Neural crest cell (in vitro differentiated cells): ENCODE measurements at regions not wholly inside any gene's neighbourhood (a gene's known extent, or its start where the extent isn't known, plus 50 kb on each side); places are given as distances from the start of the nearest gene placed in this dataset.
"Not testable (repeated sequence)": the region's sequence is repeated elsewhere in the genome, so short reads cannot be mapped to it uniquely, and the experiment has no call there.

ENCODE experiments used
- DNase-seq: peaks from one replicate; pipeline ENCODE4 v3.0.0; 2021; ENCODE audit warnings: low read depth, mixed read lengths, low spot score
- H3K27ac Mint-ChIP-seq: one replicate; pipeline ENCODE4 v1.8.0; 2021; ENCODE audit warnings: mild to moderate bottlenecking, mixed read lengths; ENCODE audit not compliant: unreplicated experiment
- H3K27me3 Mint-ChIP-seq: 2 replicates; pipeline ENCODE4 v1.8.0; 2021; ENCODE audit warnings: low read depth, mild to moderate bottlenecking, mixed read lengths
- H3K36me3 Mint-ChIP-seq: 2 replicates; pipeline ENCODE4 v1.8.0; 2021; ENCODE audit warnings: low read depth, mild to moderate bottlenecking, mixed read lengths
- H3K4me1 Mint-ChIP-seq: 2 replicates; pipeline ENCODE4 v1.8.0; 2021; ENCODE audit warnings: mixed read lengths
- H3K4me3 Mint-ChIP-seq: one replicate; pipeline ENCODE4 v1.8.0; 2021; ENCODE audit warnings: mild to moderate bottlenecking, mixed read lengths
- H3K9me3 Mint-ChIP-seq: 2 replicates; pipeline ENCODE4 v1.8.0; 2021; ENCODE audit warnings: mixed read lengths
- CTCF ChIP-seq: fragments of 200-600 bp; sonication (generic); conservative IDR thresholded peaks from 2 replicates; pipeline ENCODE4 v1.5.0; 2021; ENCODE audit warnings: antibody characterized with exemption, mild to moderate bottlenecking

- Mint-ChIP-seq H3K4me3 (no peak overlapping the region), H3K36me3 (no peaks in the 10 kb centered on the region)
Observed at GRCh38 chr6:88502391-88502790, 336.2 kb upstream of the CNR1 start.

GRCh38 chr6:88499845-88500699 is 333.9 kb upstream of the CNR1 start:
- DNase-seq: no peak
- Mint-ChIP-seq H3K4me3 (no peak overlapping the region), H3K27me3 (no peaks in the 10 kb centered on the region), H3K36me3 (no peaks in the 10 kb centered on the region), H3K9me3 (no peaks in the 10 kb centered on the region), H3K27ac (no peak overlapping the region), H3K4me1 (no peaks in the 10 kb centered on the region)
- no peak for TF ChIP-seq CTCF

More at GRCh38 chr6:88502391-88502790, 336.2 kb upstream of the CNR1 start:
- H3K27ac Mint-ChIP-seq: peak overlapping the region; percentile 32
- H3K9me3 Mint-ChIP-seq: peaks cover 2% of the 10 kb centered on the region
- TF ChIP-seq CTCF: no peak
- no peaks in the 10 kb centered on the region for H3K27me3 Mint-ChIP-seq
- DNase-seq: no peak
- H3K4me1 Mint-ChIP-seq: no peaks in the 10 kb centered on the region

- Mint-ChIP-seq H3K9me3 (no peaks in the 10 kb centered on the region), H3K36me3 (no peaks in the 10 kb centered on the region), H3K4me1 (no peaks in the 10 kb centered on the region), H3K27me3 (no peaks in the 10 kb centered on the region), H3K27ac (no peak overlapping the region), H3K4me3 (no peak overlapping the region)
- no peak for TF ChIP-seq CTCF
- no peak for DNase-seq
Observed at GRCh38 chr6:88499436-88499835, 333.3 kb upstream of the CNR1 start.

- H3K27me3 Mint-ChIP-seq, H3K27ac Mint-ChIP-seq, DNase-seq, H3K4me1 Mint-ChIP-seq, H3K36me3 Mint-ChIP-seq, H3K9me3 Mint-ChIP-seq, H3K4me3 Mint-ChIP-seq: not testable (repeated sequence)
Observed at GRCh38 chr6:88497403-88497802, 331.3 kb upstream of the CNR1 start.

GRCh38 chr6:88494401-88495140 is 328.4 kb upstream of the CNR1 start:
- Mint-ChIP-seq H3K27ac (no peak overlapping the region), H3K9me3 (peaks cover 6% of the 10 kb centered on the region), H3K36me3 (no peaks in the 10 kb centered on the region), H3K4me3 (no peak overlapping the region), H3K4me1 (peaks cover 14% of the 10 kb centered on the region), H3K27me3 (no peaks in the 10 kb centered on the region)
- TF ChIP-seq CTCF: no peak
- no peak for DNase-seq

- Mint-ChIP-seq H3K27me3 (no peaks in the 10 kb centered on the region), H3K4me3 (no peak overlapping the region), H3K9me3 (peaks cover 6% of the 10 kb centered on the region), H3K27ac (no peak overlapping the region), H3K36me3 (peaks cover 2% of the 10 kb centered on the region), H3K4me1 (peaks cover 14% of the 10 kb centered on the region)
- no peak for TF ChIP-seq CTCF
- no peak for DNase-seq
Observed at GRCh38 chr6:88493717-88494116, 327.6 kb upstream of the CNR1 start.
